ENCODE measurements at regions not wholly inside any gene's neighbourhood (a gene's known extent, or its start where the extent isn't known, plus 50 kb on each side); places are given as distances from the start of the nearest gene placed in this dataset.

GRCh38 chr6:145469021-145469420 is 266.3 kb downstream of the EPM2A start:
- DNase-seq = no peak

- DNase-seq = no peak
Observed at GRCh38 chr6:145475794-145476396, 259.4 kb downstream of the EPM2A start.

- no peak for DNase-seq
Observed at GRCh38 chr6:145480024-145480423, 255.3 kb downstream of the EPM2A start.

- DNase-seq = no peak
Observed at GRCh38 chr6:145483191-145483996, 251.9 kb downstream of the EPM2A start.

GRCh38 chr6:145485288-145485687 is 250.0 kb downstream of the EPM2A start:
- DNase-seq = no peak

- no peak for DNase-seq
Observed at GRCh38 chr6:145486306-145486705, 249.0 kb downstream of the EPM2A start.

- DNase-seq = peak; percentile 2
Observed at GRCh38 chr6:145489583-145489982, 245.7 kb downstream of the EPM2A start.

- DNase-seq = no peak
Observed at GRCh38 chr6:145490068-145490467, 245.3 kb downstream of the EPM2A start.

- DNase-seq = no peak
Observed at GRCh38 chr6:145491126-145491525, 244.2 kb downstream of the EPM2A start.

- no peak for DNase-seq
Observed at GRCh38 chr6:145497006-145497405, 238.3 kb downstream of the EPM2A start.

GRCh38 chr6:145498425-145498824 is 236.9 kb downstream of the EPM2A start:
- no peak for DNase-seq

GRCh38 chr6:145502416-145502815 is 232.9 kb downstream of the EPM2A start:
- peak; percentile 79 for DNase-seq

GRCh38 chr6:145506136-145506535 is 229.2 kb downstream of the EPM2A start:
- DNase-seq = no peak

GRCh38 chr6:145506565-145506964 is 228.8 kb downstream of the EPM2A start:
- DNase-seq = no peak

- no peak for DNase-seq
Observed at GRCh38 chr6:145507239-145507638, 228.1 kb downstream of the EPM2A start.

GRCh38 chr6:145508107-145508506 is 227.2 kb downstream of the EPM2A start:
- DNase-seq = no peak

- no peak for DNase-seq
Observed at GRCh38 chr6:145517492-145517891, 217.8 kb downstream of the EPM2A start.

- DNase-seq = no peak
Observed at GRCh38 chr6:145525038-145525437, 210.3 kb downstream of the EPM2A start.

GRCh38 chr6:145529582-145529981 is 205.7 kb downstream of the EPM2A start:
- DNase-seq = no peak

GRCh38 chr6:145530454-145530853 is 204.9 kb downstream of the EPM2A start:
- no peak for DNase-seq

- no peak for DNase-seq
Observed at GRCh38 chr6:145531032-145531431, 204.3 kb downstream of the EPM2A start.

GRCh38 chr6:145531822-145532221 is 203.5 kb downstream of the EPM2A start:
- no peak for DNase-seq

GRCh38 chr6:145532361-145532760 is 203.0 kb downstream of the EPM2A start:
- no peak for DNase-seq

- DNase-seq = no peak
Observed at GRCh38 chr6:145534989-145535388, 200.3 kb downstream of the EPM2A start.

- DNase-seq = no peak
Observed at GRCh38 chr6:145538989-145539388, 196.3 kb downstream of the EPM2A start.

All from NCI-H2171 treated with DMSO at 0.1 percent for 48 hours (cell line).